SJCRH30 (cell line): ENCODE measurements at regions not wholly inside any gene's neighbourhood (a gene's known extent, or its start where the extent isn't known, plus 50 kb on each side); places are given as distances from the start of the nearest gene placed in this dataset.

Experiments
- DNase-seq, 2 experiments: peaks; one replicate each; pipeline ENCODE4 v3.0.0-alpha.2; 2015 to 2020
- H3K27ac ChIP-seq: fragments of 250-450 bp; sonication (Bioruptor Pico); 2 replicates; pipeline ENCODE4 v1.5.1; 2020; ENCODE audit warnings: mild to moderate bottlenecking, moderate library complexity
- H3K27me3 ChIP-seq: fragments of 250-450 bp; sonication (Bioruptor Pico); 2 replicates; pipeline ENCODE4 v1.5.1; 2020; ENCODE audit warnings: mild to moderate bottlenecking, moderate library complexity
- H3K36me3 ChIP-seq: fragments of 250-450 bp; sonication (Bioruptor Pico); 2 replicates; pipeline ENCODE4 v1.5.1; 2020; ENCODE audit warnings: mild to moderate bottlenecking, moderate library complexity
- H3K4me1 ChIP-seq: fragments of 250-450 bp; sonication (Bioruptor Pico); 2 replicates; pipeline ENCODE4 v1.5.1; 2020; ENCODE audit warnings: mild to moderate bottlenecking, moderate library complexity
- H3K4me3 ChIP-seq: fragments of 250-450 bp; sonication (Bioruptor Pico); 2 replicates; pipeline ENCODE4 v1.5.1; 2020; ENCODE audit warnings: mild to moderate bottlenecking, moderate library complexity
- H3K9me3 ChIP-seq: fragments of 250-450 bp; sonication (Bioruptor Pico); replicated peaks from 2 replicates; pipeline ENCODE4 v1.5.1; 2020; ENCODE audit warnings: mild to moderate bottlenecking, moderate library complexity

DNA sequence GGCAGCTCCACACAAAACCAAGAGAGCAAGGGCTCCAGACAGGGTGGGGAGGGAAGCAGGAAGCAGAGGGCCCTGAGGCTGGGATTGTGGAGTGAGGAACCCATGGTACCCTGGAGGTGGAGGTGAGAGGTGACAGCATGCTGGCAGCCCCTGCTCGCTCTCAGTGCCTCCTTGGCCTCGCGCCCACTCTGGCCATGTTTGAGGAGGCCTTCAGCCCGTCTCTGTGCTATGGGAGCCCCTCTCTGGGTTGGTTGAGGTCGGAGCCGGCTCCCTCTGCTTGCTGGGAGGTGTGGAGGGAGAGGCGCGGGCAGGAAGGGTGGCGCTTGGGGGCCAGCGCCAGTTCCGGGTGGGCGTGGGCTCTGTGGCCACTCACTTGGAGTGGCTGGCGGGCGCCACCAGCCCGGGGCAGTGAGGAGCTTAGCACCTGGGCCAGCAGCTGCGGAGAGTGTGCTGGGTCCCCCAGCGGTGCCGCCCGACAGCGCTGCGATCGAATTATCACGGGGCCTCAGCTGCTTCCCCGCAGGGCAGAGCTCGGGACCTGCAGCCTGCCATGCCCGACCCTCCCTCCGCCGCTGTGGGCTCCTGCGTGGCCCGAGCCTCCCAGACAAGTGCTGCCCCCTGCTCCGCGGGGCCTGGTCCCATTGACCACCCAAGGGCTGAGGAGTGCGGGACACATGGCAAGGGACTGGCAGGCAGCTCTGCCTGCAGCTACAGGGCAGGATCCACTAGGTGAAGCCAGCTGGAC, 196.0 kb downstream of the DACT1 start:
- H3K9me3 ChIP-seq = no peaks in the 10 kb centered on the region; the same call in 1 of the 2 replicates
- no peak overlapping the region for H3K27ac ChIP-seq
- no peaks in the 10 kb centered on the region for H3K36me3 ChIP-seq
- peaks cover 7% of the 10 kb centered on the region; the same call in 1 of the 2 replicates for H3K4me1 ChIP-seq
- no peak for DNase-seq
- H3K27me3 ChIP-seq = no peaks in the 10 kb centered on the region
- no peak overlapping the region for H3K4me3 ChIP-seq

DNA sequence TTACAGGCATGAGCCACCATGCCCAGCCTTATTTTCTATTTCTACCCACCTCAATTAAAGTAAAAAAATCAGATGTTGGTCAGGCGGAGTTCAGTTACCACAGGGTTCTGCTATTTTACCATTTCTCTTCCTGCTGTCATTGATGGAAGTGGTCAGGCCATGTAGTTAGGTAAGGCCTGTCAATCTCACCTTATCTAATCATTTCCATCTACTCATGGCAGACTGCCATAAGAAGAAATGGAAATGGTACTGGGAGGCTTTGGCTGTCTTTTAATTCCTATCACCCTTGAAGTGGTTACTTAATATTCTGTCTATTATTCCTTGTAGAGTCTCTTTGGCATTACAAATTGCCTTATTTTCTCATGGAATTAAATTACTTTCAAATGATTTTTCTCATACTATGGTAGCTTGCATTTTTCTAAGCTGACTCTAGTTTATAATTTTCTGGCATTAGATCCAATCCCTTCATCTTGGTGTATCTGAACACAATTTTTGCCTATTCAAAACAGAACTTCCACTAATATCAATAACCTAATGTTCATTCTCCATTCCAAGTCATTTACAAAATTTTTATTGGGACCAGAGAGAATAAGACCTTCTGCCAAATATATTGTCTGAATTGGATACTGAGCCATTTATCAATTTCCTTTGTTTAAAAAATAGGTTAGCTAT, 198.7 kb downstream of the DACT1 start:
- Histone ChIP-seq H3K36me3 (no peaks in the 10 kb centered on the region), H3K27me3 (no peaks in the 10 kb centered on the region), H3K9me3 (no peaks in the 10 kb centered on the region; the same call in 1 of the 2 replicates), H3K27ac (no peak overlapping the region), H3K4me1 (no peaks in the 10 kb centered on the region), H3K4me3 (no peak overlapping the region)
- DNase-seq = no peak

GRCh38 chr14:58839233-58839632, 201.5 kb downstream of the DACT1 start:
- Histone ChIP-seq H3K4me1 (no peaks in the 10 kb centered on the region; the same call in 1 of the 2 replicates), H3K9me3 (no peaks in the 10 kb centered on the region; the same call in 1 of the 2 replicates), H3K36me3 (no peaks in the 10 kb centered on the region), H3K27ac (no peak overlapping the region), H3K4me3 (no peak overlapping the region), H3K27me3 (no peaks in the 10 kb centered on the region)
- DNase-seq = no peak

- Histone ChIP-seq H3K27me3 (no peaks in the 10 kb centered on the region), H3K4me1 (peaks cover 10% of the 10 kb centered on the region; the same call in 1 of the 2 replicates), H3K27ac (no peak overlapping the region; the same call in 1 of the 2 replicates), H3K36me3 (no peaks in the 10 kb centered on the region), H3K4me3 (no peak overlapping the region), H3K9me3 (no peaks in the 10 kb centered on the region)
- no peak for DNase-seq
Measured at GRCh38 chr14:58844544-58844943, 206.8 kb downstream of the DACT1 start.

GRCh38 chr14:58846682-58847465, 209.1 kb downstream of the DACT1 start:
- Histone ChIP-seq H3K27ac (no peak overlapping the region), H3K4me1 (peaks cover 10% of the 10 kb centered on the region; the same call in 1 of the 2 replicates)

GRCh38 chr14:58848365-58848764, 210.6 kb downstream of the DACT1 start:
- Histone ChIP-seq H3K27ac (no peak overlapping the region), H3K27me3 (no peaks in the 10 kb centered on the region), H3K9me3 (no peaks in the 10 kb centered on the region), H3K4me3 (no peak overlapping the region), H3K4me1 (peaks cover 10% of the 10 kb centered on the region; the same call in 1 of the 2 replicates), H3K36me3 (no peaks in the 10 kb centered on the region)
- no peak for DNase-seq

More at GRCh38 chr14:58846682-58847465, 209.1 kb downstream of the DACT1 start:
- no peak for DNase-seq
- Histone ChIP-seq H3K27me3 (no peaks in the 10 kb centered on the region), H3K9me3 (no peaks in the 10 kb centered on the region), H3K4me3 (no peak overlapping the region), H3K36me3 (no peaks in the 10 kb centered on the region)

DNA sequence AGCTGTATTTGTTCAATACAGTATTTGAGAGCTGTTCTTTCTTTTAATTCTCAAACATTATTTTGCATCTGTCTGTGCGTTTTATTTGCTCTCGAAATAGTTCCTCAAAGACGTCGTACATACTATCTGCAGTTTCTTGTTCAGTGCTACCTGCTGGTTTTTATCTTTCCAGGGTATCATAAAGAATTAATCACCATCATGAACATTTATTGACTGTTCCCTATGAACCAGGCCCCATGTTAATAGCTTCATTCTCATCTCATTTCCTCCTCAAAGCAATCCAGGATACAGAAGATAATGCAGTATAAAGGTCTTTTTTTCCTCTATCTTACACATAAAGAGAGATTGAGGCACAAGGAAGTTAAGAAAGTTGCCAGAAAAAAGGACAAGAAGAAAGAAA, 211.8 kb downstream of the DACT1 start:
- Histone ChIP-seq H3K27ac (no peak overlapping the region), H3K9me3 (no peaks in the 10 kb centered on the region), H3K4me3 (no peak overlapping the region), H3K4me1 (peaks cover 6% of the 10 kb centered on the region; the same call in 1 of the 2 replicates), H3K36me3 (no peaks in the 10 kb centered on the region), H3K27me3 (no peaks in the 10 kb centered on the region)
- DNase-seq = no peak

DNA sequence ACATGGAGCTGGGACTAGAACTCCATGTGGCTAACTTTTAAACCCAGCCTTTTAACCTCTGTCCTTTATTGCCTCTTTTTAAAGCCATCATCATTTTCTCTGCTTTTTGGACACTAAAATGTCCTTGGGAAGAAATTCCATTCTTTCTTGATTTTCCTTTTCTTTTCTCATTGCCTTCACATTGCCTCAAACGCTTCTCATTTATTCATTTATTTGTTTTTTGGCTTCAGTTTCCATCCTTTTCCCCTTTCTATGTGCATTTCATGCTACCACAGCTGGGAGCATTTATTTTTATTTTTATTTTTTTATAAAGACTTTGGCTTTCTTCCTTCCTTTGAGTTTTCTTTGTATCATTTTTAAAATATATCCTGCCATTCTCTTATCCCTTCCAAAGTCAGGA, 212.2 kb downstream of the DACT1 start:
- Histone ChIP-seq H3K9me3 (no peaks in the 10 kb centered on the region), H3K27ac (no peak overlapping the region), H3K36me3 (no peaks in the 10 kb centered on the region), H3K4me3 (no peak overlapping the region), H3K4me1 (peaks cover 2% of the 10 kb centered on the region; the same call in 1 of the 2 replicates), H3K27me3 (no peaks in the 10 kb centered on the region)
- no peak for DNase-seq

DNA sequence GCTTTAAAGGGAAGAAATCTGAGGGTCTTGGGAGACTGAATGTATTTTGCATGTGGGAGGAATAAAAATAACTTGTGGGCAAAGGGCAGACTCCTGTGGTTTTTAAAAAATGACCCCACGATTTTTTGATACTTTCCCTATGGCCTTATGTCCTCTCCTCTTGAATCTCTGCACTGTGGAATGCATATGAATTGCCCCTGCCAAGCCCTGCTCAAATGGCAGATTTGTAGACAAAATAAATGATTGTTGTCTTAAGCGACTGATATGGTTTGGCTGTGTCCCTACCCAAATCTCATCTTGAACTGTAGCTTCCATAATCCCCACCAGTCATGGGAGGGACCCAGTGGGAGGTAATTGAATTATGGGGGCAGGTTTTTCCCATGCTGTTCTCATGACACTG, 223.8 kb downstream of the DACT1 start:
- H3K36me3 ChIP-seq = no peaks in the 10 kb centered on the region
- H3K27ac ChIP-seq = no peak overlapping the region
- H3K4me3 ChIP-seq = no peak overlapping the region
- H3K9me3 ChIP-seq = no peaks in the 10 kb centered on the region
- no peak for DNase-seq
- peaks cover 19% of the 10 kb centered on the region for H3K4me1 ChIP-seq
- no peaks in the 10 kb centered on the region for H3K27me3 ChIP-seq

DNA sequence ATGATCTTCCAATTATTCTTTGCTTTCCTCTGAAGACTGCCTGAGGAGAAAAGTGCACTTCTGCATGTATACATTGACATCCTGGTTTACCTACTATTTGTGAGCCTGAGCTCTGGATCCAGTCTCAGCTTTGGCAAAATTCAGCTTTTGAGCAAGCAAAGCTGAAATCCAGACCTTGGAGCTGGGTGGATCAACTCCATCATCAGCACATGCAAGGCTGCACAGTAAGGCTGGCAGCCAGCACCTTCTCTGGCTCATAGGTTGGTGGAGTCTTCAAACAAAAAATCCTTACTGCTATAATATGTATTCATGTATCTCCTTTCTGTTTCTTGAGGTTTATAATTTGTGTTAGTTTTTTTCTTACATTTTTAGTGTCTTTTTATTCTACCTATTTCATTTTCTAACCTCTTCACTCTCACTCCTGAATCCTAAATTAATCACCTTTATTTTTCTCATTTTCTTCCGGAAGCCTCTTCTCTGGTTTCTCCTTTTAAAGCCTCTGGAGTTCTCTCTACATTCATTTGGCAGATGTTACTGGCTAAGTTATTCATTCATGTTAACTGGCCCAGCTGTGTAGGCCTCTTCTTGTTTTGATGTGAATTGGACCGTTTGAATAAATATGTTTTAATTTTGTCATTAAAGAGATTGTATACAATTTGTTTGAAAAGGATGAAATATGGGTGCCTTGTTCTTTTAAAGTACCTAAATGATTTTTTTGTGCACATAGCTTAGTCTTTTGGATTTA, 224.8 kb downstream of the DACT1 start:
- no peaks in the 10 kb centered on the region for H3K36me3 ChIP-seq
- no peaks in the 10 kb centered on the region for H3K9me3 ChIP-seq
- H3K27ac ChIP-seq = no peak overlapping the region
- H3K4me1 ChIP-seq = peaks cover 19% of the 10 kb centered on the region
- no peak for DNase-seq
- H3K4me3 ChIP-seq = no peak overlapping the region
- no peaks in the 10 kb centered on the region for H3K27me3 ChIP-seq

DNA sequence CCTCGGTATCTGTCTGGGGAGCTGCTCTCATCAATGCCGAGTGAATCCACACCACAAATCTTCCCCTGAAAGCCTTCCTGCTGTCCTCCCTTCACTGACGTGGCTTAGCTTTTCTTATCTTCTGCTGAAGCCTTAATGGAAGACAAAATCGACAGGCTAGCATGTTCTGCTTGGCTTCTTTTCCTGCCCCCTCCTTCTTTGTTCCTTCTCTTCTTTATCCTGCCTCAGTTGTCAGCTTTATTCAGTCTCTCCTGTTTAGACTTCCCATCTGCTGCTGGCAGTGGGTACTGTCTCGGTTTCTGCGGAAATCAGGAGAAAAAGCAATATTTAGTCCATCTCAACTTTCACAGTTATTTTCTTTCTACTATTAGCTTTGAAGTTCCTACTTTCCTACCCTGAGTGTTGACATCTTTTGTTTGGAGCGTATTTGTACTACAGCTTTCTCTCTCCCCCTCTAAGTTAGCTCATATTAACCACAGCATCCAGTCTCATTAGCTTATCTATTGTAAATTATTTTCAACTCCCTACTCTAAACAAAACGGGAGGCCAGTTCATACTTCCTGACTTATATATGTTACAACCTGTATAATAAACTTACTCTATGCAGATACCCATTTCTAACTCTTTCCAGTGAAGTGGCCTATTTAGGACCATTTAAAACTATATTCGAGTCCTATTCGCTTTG, 226.0 kb downstream of the DACT1 start:
- H3K36me3 ChIP-seq = no peaks in the 10 kb centered on the region
- H3K4me1 ChIP-seq = peaks cover 19% of the 10 kb centered on the region
- no peaks in the 10 kb centered on the region for H3K9me3 ChIP-seq
- no peaks in the 10 kb centered on the region for H3K27me3 ChIP-seq
- no peak for DNase-seq
- no peak overlapping the region for H3K27ac ChIP-seq
- no peak overlapping the region for H3K4me3 ChIP-seq

DNA sequence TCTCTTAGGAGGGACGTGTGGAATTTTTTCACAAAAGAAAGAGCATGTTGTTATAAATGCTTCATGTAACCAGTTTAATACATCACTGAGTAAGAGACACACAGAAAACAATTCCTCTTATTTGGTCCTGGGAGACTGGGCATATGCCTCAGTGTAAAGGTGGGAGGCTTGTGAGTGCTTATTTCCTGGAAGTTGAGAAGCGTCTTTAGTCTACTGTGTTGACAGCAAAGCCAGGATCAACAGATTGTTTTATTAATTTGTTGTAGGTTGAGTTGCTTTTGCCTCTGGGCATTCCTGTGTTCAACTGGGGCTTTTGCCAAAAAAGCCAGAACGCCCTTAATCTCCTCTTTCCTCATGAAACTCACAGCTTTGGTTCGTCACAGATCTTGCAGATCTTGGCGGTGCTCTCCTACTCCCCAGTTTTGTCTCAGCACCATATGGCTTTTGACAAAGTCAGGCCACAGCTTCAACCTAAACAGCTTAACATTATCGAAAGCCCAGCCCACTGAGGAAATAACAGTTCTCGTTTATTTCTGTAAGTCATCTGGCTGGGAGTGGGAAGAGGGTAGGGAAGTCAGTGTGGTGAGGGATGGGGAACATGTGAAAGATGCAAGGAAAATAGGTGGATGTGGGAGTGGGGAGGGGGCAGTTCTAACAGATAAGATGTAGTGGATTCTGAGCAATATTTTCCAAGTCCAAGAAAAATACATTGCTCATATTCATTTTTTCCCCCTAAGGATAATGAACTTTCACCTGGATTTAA, 227.2 kb downstream of the DACT1 start:
- no peaks in the 10 kb centered on the region for H3K27me3 ChIP-seq
- peak; percentile 22 to 65 for DNase-seq
- no peak overlapping the region for H3K27ac ChIP-seq
- H3K4me3 ChIP-seq = no peak overlapping the region
- H3K36me3 ChIP-seq = no peaks in the 10 kb centered on the region
- H3K9me3 ChIP-seq = no peaks in the 10 kb centered on the region
- H3K4me1 ChIP-seq = peaks cover 19% of the 10 kb centered on the region

- Histone ChIP-seq H3K4me1 (peaks cover 19% of the 10 kb centered on the region), H3K27me3 (no peaks in the 10 kb centered on the region), H3K4me3 (no peak overlapping the region), H3K27ac (no peak overlapping the region), H3K36me3 (no peaks in the 10 kb centered on the region), H3K9me3 (no peaks in the 10 kb centered on the region)
- peak in 1 of 2 experiments; percentile 5 for DNase-seq
Measured at GRCh38 chr14:58865514-58866281, 227.9 kb downstream of the DACT1 start.
